ENCODE measurements at regions not wholly inside any gene's neighbourhood (a gene's known extent, or its start where the extent isn't known, plus 50 kb on each side); places are given as distances from the start of the nearest gene placed in this dataset.

DNA sequence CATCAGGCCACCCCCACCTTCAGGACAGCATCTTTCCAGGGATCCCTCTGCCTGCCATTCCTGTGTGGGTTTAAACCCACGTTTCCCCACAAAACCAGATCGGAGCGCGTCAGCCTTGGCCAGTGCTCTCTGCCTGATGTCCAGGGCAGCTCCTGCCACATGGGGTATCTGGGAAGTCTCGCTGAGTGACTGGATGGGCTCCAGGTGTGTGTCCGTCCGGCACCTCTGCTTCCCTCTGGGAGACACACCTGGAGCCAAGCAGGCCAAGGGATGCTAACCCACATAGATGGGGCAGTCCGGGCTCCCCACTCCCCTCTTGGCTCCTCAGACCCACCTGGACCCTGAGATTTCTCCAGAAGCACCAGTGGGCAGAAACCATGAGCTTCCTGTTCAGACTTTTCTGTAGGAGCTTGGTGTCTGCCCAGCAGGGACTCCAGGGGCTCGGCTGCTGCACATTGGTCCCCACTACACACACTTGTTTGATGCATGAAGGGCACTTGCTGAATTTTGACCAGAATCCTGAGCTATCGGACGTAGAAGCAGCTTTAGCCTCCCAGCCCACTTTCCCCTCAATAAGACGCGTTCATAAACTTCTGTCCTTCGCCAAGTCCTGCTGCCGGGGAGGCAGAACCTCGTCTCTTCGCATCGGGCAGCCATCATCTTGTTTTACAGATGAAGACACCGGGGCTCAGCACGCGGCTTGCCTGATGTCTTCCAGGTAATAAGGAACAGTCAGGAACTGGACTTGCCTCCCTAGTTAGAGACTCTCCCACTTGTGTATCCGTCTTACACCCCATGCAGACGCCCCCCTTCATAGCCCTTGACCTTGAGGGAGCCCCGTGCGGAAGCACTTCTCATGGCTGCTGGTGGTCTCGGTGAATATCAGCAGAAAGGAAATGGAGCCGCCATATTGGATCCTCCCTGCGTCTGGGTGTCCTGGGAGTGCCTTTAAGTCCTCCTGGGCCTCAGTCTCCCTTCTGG is 91.6 kb upstream of the ZNF469 start:
- no peak for TF ChIP-seq CTCF (IDR thresholded peaks at IDR 0.05; ENCODE audit: borderline replicate concordance, insufficient read depth, low read depth, low read length)

DNA sequence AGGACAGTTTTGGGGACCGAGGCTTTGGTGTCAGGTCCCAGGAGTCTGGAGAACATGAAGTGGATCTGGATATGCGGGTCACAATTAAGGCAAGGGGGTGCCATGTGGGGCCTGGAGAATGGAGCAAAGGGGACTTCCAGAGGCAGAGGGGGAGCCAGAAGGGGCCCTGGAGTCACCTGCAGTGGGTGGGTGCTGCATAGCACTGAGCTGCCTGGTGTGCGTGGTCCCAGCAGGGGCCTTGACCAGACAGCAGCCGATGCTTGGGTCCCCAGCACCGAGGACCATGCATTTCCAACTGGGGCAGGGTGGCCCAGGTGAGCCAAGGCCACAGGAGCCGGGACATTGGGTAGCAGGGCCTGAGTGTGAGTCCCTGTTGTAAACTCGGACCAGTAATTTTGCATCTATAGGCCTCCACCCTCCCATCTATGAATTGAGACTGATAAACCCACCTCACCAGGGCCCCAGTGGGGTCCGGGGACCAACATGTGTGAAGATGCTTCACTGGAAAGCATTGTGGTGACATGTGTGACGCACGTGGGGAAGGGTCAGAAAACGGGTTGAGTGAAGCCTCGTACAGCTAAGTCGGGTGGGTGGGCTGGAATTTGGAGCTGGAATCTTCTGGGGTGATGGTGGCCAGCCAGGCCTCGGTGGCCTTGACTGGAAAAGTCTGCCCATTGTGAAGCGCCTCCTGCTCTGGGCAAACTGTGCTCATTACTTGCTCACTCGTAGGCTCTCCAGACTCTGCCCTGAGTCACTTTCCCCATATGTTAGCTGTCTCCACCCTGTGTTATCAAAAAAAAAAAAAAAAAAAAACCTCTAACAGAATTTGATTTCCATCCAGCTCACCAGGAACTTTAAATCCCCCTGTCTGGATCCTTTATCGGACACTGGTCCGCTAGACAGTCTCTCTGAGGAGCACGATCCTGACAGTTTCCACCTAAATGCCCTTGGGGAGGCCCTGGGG is 90.5 kb upstream of the ZNF469 start:
- no peak overlapping the region for H3K4me3 ChIP-seq (ENCODE audit: low read depth, low read length)
- TF ChIP-seq CTCF (IDR thresholded peaks at IDR 0.05; ENCODE audit: borderline replicate concordance, insufficient read depth, low read depth, low read length) = no peak

More for the DNA sequence above, 91.6 kb upstream of the ZNF469 start:
- no peak overlapping the region for H3K4me3 ChIP-seq (ENCODE audit: low read depth, low read length)

DNA sequence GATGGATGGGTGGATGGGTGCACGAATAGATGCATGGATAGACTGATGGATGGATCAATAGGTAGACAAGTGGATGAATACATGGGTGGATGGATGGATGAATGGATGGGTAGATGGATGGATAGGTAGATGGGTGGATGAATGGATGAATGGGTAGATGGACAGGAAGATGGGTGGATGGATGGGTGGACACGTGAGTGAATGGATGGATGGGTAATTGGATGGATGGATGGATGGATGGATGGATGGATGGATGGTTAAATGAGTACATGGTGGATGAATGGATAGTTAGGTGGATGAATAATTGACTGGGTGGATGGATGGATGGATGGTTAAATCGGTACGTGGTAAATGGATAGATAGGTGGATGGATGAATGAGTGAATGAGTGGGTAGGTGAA is 89.7 kb upstream of the ZNF469 start:
- TF ChIP-seq CTCF (IDR thresholded peaks at IDR 0.05; ENCODE audit: borderline replicate concordance, insufficient read depth, low read depth, low read length) = no peak
- no peak overlapping the region for H3K4me3 ChIP-seq (ENCODE audit: low read depth, low read length)

DNA sequence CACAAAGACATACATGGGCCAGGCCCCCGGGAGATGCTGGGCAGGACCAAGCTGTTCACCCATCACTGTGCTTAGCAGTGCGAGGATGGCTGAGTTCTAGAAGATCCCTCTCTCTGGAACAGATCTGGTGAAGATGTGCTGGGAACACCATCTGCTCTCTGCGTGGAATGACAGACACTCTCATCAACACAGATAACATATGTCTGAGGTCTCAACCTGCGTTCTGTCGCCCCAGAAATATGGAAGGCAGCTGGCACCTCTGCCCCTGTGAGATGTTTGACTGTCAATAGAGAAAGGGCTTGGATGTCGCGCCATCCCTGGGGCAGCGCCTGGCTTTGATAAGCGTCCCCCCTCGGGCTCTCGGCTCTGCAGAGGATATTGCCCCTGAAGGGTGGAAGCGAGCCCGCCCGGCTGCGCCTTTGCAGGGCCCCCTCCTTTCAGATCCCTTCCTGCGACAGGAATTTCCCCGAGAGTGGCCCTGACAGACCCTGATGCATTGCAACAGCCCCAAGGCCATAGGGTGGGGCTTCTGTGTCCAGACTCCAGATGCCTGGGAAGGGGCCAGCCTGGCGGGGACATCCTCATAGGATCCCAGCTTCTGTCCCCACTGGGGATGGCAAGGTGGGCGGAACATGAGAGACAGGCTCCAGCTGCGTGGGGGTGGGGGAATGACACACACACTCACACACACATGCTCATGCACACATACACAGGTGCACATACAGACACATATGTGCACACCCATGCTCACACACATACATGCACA is 86.9 kb upstream of the ZNF469 start:
- no peak for TF ChIP-seq CTCF (IDR thresholded peaks at IDR 0.05; ENCODE audit: borderline replicate concordance, insufficient read depth, low read depth, low read length)
- H3K4me3 ChIP-seq (ENCODE audit: low read depth, low read length) = no peak overlapping the region

GRCh38 chr16:88296437-88297177 is 86.2 kb upstream of the ZNF469 start:
- no peak overlapping the region for H3K4me3 ChIP-seq (ENCODE audit: low read depth, low read length)
- no peak for TF ChIP-seq CTCF (IDR thresholded peaks at IDR 0.05; ENCODE audit: borderline replicate concordance, insufficient read depth, low read depth, low read length)

GRCh38 chr16:88297178-88297720 is 85.5 kb upstream of the ZNF469 start:
- no peak overlapping the region for H3K4me3 ChIP-seq (ENCODE audit: low read depth, low read length)
- no peak for TF ChIP-seq CTCF (IDR thresholded peaks at IDR 0.05; ENCODE audit: borderline replicate concordance, insufficient read depth, low read depth, low read length)

Data from GM12875 (cell line).